HG03432 (cell line): ENCODE measurements at regions not wholly inside any gene's neighbourhood (a gene's known extent, or its start where the extent isn't known, plus 50 kb on each side); places are given as distances from the start of the nearest gene placed in this dataset.

Experiments used
- ATAC-seq: cut with Tn5 transposase; IDR thresholded peaks from one replicate; pipeline ENCODE4 v1.9.1; 2021; ENCODE audit warnings: mild to moderate bottlenecking, moderate library complexity; ENCODE audit not compliant: unreplicated experiment

DNA sequence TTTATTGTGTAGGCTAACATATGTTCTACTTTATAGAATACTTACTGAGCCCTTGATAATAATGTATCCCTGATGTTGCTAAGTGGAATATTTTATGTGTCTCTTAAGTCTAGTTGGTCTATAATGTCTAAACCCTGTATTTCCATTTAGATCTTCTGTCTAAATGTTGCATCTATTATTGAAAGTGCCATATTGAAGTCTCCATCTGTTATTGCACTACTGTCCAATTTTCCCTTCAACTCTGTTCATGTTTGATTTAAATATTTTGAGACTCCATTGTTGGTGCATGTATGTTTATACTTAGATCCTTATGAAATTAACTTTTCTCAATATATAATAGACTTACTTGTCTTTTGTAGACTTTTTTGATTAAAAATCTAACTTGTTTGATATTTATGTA, 924.5 kb upstream of the KCND2 start:
- no peak for ATAC-seq

- ATAC-seq = no peak
These were observed 922.6 kb upstream of the KCND2 start for GRCh38 chr7:119350334-119350733.

DNA sequence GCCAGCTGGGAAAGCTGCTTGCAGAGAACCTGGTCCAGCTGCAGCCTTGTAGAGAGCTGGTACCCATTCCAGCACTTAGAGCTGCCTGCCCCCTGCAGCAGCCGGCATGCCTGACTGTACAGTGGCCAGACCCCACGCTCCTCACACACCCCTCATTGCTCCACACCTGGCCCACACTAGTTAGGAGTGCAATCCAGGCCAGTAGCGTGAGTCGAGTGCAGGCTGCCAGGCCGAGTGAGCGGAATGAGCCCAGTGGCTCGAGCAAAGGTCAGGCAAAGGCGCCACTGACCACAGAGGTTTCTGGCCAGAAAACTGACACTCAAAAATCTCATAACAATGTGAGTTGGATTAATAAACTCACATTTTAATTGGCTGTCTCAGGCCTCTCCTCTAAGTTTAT, 921.7 kb upstream of the KCND2 start:
- ATAC-seq = no peak

DNA sequence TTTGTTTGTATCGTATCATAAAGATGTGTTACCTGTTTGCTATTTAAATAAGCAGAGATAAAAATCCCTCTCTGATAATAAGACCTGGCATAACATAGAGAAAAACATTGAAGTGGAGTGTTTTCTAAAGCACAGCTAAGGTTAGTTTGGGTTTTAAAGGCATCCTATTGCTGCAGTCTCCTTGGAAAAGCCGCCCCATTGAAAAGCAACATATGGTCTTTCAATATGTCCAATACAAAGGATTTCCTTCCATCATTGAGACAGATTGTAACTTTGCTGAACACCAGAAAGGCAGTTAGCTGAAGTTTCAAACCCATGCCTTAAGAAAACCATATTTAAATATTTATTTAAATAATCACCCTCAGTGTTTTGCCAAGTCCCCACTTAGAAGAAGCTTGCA, 898.5 kb upstream of the KCND2 start:
- no peak for ATAC-seq

GRCh38 chr7:119377861-119378260, 895.1 kb upstream of the KCND2 start:
- ATAC-seq = no peak

- ATAC-seq = no peak
These were observed 890.2 kb upstream of the KCND2 start for GRCh38 chr7:119382726-119383125.

- no peak for ATAC-seq
These were observed 878.0 kb upstream of the KCND2 start for GRCh38 chr7:119395024-119395423.

DNA sequence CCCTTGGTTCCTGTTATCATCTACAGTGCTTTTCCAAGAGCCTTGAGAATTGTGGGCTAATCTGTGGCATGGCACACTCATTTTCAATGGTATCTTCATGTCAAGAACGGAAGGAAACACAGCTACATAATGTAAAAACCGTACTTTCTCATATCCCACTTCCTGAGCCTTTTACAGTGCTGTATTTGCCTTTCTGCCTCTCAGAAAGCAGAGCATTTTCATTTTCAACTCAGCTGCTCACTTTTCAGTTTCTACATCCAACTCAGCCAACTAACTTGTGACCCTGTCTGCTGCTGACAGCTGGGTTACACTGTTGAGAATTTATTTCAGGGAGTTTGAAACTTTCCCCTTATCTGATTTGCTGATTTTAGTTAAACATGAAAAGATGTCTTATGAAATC, 875.8 kb upstream of the KCND2 start:
- peak; percentile 97 for ATAC-seq

- no peak for ATAC-seq
These were observed 864.4 kb upstream of the KCND2 start for GRCh38 chr7:119408596-119408995.

- ATAC-seq = no peak
These were observed 859.6 kb upstream of the KCND2 start for GRCh38 chr7:119413314-119413805.

DNA sequence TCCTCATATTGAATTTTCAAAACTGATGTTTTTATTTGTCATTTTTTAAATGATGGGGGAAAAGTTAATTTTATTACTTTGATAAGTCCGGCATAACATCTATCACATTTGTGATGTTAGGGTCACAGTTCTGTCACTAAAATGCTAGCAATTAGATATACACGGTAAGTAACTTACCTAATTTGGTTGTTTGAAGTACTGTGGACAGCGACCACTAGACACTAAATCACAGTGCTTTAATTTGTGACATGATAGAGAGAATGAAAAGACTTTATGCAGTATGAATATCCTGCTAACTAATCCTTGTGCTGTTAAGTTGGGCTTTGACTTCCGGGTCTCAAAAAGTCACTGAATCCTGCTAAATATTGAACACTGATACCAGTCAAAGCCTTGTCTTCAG, 857.3 kb upstream of the KCND2 start:
- no peak for ATAC-seq

- ATAC-seq = no peak
These were observed 851.3 kb upstream of the KCND2 start for GRCh38 chr7:119421657-119422056.

GRCh38 chr7:119436882-119437281, 836.1 kb upstream of the KCND2 start:
- ATAC-seq = peak; percentile 65

- no peak for ATAC-seq
These were observed 834.7 kb upstream of the KCND2 start for GRCh38 chr7:119438315-119438714.

DNA sequence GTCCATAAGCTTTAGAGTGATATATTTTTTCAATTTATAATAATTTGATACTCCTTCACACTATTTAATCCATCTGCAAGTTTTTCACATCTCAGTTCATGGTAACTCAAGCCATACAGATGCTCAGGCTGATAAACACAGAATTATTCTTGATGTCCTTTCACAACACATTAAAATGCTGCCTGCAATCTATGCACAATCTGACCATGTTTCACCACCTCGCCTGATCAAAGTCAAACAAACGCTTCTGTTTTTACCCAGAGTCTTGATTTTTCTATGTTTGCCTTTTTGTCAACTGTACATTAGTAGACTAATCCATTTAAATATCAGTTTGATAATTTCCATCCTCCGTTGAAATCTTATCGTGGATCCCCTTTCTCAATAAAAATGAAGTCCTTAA, 833.8 kb upstream of the KCND2 start:
- no peak for ATAC-seq

- no peak for ATAC-seq
These were observed 820.6 kb upstream of the KCND2 start for GRCh38 chr7:119452401-119452800.

DNA sequence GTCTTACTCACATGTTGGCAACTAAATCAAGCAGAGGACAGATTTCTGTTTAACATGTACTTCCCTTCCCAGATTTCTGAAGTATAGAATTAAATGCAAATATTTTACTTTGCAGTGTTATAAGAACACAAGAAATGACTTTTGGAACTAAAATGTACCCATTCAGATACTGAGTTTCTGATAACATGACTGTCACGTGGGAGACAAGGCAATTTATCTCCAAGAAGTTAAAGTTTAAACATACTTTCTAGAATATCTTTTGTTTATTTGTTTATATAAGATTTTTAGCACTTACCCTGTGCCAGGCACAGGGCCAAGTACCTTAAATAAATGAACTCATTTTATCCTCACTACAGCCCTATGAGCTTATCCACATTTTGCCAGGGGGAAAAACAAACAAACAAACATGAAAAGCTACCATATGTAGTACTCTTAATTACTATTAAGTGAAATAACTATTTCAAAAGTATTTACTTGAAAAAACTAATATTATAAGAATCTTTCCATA, 807.1 kb upstream of the KCND2 start:
- no peak for ATAC-seq

DNA sequence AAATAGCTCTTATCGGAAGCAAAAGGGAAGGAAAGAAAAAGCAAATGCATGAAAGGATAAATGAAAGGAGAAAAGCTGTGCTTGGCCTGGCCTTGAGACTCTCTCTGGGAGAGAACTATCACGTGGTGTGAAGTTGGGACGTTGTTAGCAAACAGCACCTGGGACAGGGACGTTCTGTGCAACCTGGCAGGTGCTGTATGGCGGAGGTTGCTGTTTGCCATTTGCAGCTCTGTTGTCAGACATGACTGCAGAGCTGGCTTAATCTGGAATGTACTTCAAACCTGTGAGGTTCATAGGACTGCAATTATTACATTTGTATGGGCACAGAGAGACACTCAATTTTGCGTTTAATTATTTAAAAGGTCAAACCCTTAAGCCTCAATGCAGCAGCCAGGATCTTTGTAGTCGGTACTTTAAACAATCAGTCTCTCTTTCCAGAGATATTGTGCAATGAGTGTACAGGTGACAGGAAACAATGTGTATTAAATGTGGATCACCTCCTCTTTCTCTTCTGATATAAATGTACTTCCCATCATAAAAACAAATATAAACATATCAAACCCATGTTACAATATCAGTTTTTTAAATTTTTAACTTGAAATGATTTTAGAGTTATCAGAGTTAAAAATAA, 800.5 kb upstream of the KCND2 start:
- no peak for ATAC-seq

DNA sequence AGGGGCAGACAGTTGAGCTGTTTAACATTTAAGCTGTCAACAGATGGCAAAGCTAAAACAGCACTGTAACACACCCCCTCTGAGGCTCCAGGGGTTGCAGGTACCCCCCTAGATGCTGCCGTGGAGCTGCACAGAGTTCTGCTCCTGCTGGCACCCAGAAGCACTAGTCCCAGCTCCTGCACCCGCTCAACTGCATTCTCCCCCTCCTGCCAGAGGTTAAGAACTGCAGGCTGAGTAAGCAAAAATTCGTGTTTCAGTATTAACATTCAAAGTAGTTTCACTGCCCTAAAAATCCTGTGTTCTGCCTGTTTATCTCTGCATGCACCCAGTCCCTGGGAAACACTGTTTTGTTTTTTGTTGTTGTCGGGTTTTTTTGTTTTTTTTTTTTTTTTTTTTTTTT, 790.8 kb upstream of the KCND2 start:
- ATAC-seq = peak; percentile 99

- no peak for ATAC-seq
These were observed 790.3 kb upstream of the KCND2 start for GRCh38 chr7:119482671-119483070.

GRCh38 chr7:119483364-119483763, 789.6 kb upstream of the KCND2 start:
- ATAC-seq = no peak

DNA sequence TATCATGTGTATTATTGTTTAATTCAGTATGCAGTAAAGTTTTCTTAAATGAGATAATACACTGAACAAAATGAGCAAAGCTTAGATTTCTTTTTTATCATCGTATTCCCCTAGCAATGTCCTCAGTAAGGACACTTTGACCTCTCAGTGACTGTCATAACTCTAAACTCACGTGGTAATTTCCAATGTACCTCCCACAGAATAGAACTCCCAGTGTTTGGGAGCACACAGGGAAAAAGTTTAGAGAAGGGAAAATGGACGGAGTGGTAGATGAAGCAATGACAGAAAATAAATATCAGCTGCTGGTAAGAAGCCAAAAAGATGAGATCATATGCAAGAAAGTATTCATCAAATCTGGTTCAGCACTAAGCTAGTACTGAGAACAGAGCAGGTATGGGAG, 758.6 kb upstream of the KCND2 start:
- ATAC-seq = no peak

- ATAC-seq = no peak
These were observed 757.8 kb upstream of the KCND2 start for GRCh38 chr7:119515214-119515613.
